Fibroblast of skin of right biceps (primary cell): ENCODE measurements at regions not wholly inside any gene's neighbourhood (a gene's known extent, or its start where the extent isn't known, plus 50 kb on each side); places are given as distances from the start of the nearest gene placed in this dataset.
"Not testable (repeated sequence)": the region's sequence is repeated elsewhere in the genome, so short reads cannot be mapped to it uniquely, and the experiment has no call there.

Experiments used
- DNase-seq: peaks from one replicate; pipeline ENCODE4 v3.0.0-alpha.2; 2013

- no peak for DNase-seq
Observed at GRCh38 chr20:6295867-6296256, 173.0 kb upstream of the FERMT1 start.

DNA sequence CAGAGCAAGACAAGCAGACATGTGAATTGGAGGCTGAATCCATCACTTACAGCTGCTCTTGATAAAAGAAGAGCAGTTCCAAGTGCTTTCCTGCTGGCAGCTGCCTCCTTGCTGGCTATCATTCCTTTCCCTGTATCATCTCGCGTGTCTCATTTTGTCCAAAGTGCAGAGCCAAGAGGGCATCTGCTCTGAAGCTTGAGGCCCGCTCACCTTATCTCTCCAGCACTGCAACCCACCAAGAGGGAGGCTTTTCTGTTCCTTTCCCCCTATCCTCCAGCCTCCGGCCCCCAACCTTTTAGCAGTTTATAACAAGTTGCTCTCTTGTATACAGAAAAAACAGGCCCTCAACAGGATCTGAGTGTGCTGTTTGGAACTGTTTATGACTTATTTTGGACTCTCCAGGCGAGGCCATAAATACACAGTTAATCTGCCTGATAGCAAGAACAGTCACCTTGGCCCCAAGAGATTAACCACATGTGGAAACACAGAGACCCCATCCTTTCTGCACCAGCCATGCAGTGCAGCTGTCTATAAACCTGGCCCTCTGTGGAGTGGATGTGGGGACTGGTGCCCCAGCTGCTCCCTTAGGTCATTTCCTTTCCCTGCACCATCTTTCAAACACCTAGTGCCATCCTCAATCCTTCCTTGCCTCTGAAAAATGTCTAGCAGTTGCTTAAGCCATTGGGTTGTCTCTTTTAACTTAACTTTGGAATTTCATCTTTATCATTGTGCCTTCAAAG, 172.5 kb upstream of the FERMT1 start:
- DNase-seq, result no peak

- DNase-seq, result no peak
Observed at GRCh38 chr20:6287471-6287870, 164.6 kb upstream of the FERMT1 start.

- no peak for DNase-seq
Observed at GRCh38 chr20:6282642-6283041, 159.8 kb upstream of the FERMT1 start.

DNA sequence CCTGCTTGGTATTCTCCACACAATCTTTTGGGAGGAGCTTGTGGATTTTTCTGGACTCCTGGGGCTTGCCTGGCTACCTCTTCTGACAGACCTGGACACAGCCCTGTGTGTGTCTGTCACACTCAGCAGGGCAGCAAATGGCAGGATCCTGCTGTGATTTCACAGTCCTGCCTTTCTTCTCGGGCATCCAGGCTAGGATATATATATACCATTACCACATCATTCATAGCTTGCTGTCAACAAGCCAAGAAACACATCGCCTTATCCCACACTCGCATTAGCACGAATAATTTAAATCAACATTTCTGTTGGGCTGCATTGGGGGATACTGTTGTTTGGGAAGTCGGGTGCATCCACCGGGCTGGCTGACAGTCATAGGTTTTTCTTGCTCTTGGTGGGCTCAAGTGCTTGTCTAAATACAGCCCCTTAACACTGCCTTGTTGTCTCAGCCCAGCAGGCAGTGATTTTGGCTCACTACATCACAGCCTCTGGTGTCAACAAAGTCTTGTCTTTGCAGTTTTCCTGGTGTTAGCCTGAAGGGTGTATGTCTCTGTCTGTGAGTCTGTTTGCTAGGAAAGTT, 154.9 kb upstream of the FERMT1 start:
- no peak for DNase-seq

DNA sequence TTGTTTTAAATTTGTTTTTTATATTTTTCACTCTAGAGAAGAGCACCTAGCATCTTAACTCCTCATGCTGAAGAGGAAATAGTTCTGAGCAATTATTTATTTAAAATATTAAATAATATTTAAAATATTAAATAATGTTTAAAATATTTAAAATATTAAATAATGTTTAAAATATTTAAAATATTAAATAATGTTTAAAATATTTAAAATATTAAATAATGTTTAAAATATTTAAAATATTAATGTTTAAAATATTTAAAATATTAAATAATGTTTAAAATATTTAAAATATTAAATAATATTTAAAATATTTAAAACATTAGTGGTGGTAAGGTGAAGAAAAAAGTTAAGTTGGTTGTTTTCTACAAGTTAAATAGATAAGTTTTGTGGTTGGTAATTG, 147.6 kb upstream of the FERMT1 start:
- DNase-seq, result not testable (repeated sequence)

- no peak for DNase-seq
Observed at GRCh38 chr20:6269168-6269873, 146.5 kb upstream of the FERMT1 start.

- peak; percentile 61 for DNase-seq
Observed at GRCh38 chr20:6265204-6265904, 142.5 kb upstream of the FERMT1 start.

GRCh38 chr20:6253396-6253795, 130.6 kb upstream of the FERMT1 start:
- DNase-seq, result no peak

- no peak for DNase-seq
Observed at GRCh38 chr20:6245436-6245835, 122.6 kb upstream of the FERMT1 start.

DNA sequence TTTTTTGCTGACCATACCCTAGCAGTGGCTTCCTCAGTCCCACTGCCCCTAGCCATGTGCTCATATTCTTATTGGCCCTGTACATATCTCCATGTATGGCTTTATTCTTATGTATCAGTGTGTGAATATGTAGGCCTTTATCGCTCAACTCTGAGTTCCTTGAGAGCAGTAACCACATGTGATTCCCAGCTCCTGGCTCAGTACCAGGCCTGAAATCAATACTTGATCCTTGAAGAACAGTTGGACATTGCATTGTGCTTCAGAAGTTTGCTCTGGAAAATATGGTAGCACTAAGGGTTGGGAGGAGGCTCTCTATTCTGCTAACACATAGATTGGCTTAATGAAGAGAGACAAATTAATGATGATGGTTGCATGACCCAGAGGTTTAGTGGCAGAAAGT, 118.8 kb upstream of the FERMT1 start:
- no peak for DNase-seq

- DNase-seq, result no peak
Observed at GRCh38 chr20:6240059-6240458, 117.2 kb upstream of the FERMT1 start.

- DNase-seq, result no peak
Observed at GRCh38 chr20:6238421-6238820, 115.6 kb upstream of the FERMT1 start.

DNA sequence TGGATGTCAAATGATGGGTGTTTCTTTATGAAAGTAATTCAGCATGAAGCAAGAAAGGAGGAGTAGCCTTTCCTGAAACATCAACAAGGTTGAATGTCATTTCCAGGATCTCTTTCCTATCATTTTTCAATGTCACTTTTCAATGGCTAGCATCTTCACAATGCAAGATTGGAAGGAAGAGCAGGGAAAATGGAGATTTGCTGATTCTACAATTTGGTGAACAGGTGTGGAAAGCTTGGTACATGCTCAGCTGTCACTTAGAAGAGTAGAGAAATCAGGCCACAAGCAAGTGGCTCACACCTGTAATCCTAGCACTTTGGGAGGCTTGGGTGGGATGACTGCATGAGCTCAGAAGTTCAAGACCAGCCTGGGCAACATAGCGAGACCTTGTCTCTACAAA, 112.7 kb upstream of the FERMT1 start:
- no peak for DNase-seq

DNA sequence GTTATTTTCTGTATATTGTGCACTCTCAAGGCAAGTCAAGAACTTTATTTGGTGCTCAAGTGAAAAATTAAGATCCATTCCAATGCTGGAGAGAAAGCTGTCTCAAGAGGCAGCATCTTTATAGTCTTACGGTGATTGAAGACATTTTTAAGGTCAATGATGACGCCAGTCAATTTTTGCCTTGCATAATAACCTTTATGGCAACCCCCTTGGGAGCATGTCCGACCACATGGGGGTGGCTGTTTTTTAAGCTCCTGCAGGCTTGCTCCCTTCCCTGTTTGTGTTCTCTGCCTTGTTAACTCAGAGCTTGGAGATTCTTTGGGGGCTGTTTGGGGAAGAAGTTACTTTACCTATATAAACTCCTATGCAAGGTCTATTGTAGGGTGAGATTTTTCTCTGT, 109.6 kb upstream of the FERMT1 start:
- no peak for DNase-seq

- peak; percentile 17 for DNase-seq
Observed at GRCh38 chr20:6231556-6231955, 108.7 kb upstream of the FERMT1 start.

DNA sequence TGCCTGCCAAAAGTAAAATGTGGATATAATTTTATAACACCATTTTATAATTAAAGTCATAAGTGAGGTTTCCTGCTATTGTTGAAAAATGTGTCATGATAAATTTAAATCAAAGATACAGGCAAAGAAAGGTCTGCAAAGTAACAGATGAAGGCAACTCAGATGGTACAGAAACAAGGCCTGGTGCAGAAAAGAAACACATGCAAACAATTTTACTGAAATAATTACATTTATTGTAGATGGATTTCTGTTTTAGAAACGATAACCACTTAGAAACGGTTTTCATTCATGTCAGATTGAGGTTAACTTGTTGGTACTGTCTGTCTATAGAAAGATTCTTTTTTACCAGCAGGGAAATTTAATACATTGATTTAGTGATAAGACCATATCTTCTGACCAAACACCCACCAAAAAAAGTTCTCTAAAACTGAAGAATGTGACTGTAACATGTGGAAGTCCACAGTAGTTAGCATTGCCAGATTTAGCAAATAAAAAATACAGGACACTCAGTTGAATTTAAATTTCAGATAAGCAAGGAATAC, 105.5 kb upstream of the FERMT1 start:
- DNase-seq, result no peak

GRCh38 chr20:6213311-6213710, 90.5 kb upstream of the FERMT1 start:
- no peak for DNase-seq

- DNase-seq, result no peak
Observed at GRCh38 chr20:6212903-6213302, 90.1 kb upstream of the FERMT1 start.

DNA sequence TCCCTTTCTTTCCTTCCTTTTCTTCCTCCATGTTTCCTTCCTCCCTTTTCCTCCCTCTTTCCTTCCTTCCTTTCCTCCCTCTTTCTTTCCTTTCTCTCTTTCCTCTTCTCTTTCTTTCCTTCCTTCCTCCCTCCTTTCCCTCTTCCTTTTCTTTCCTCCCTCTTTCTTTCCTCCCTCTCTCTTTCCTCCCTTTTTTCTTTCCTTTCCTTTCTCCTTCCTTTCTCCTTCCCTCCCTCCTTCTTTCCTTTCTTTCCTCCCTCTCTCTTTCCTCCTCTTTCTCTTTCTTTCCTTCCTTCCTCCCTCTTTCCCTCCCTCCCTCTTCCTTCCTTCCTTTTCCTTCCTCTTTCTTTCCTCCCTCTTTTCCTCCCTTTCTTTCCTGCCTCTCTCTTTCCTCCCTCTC, 86.3 kb upstream of the FERMT1 start:
- no peak for DNase-seq

GRCh38 chr20:6200092-6200491, 77.3 kb upstream of the FERMT1 start:
- DNase-seq, result no peak

GRCh38 chr20:6185268-6185667, 62.4 kb upstream of the FERMT1 start:
- DNase-seq, result no peak

GRCh38 chr20:6184086-6184485, 61.3 kb upstream of the FERMT1 start:
- no peak for DNase-seq
